ENCODE measurements at regions not wholly inside any gene's neighbourhood (a gene's known extent, or its start where the extent isn't known, plus 50 kb on each side); places are given as distances from the start of the nearest gene placed in this dataset.

DNA sequence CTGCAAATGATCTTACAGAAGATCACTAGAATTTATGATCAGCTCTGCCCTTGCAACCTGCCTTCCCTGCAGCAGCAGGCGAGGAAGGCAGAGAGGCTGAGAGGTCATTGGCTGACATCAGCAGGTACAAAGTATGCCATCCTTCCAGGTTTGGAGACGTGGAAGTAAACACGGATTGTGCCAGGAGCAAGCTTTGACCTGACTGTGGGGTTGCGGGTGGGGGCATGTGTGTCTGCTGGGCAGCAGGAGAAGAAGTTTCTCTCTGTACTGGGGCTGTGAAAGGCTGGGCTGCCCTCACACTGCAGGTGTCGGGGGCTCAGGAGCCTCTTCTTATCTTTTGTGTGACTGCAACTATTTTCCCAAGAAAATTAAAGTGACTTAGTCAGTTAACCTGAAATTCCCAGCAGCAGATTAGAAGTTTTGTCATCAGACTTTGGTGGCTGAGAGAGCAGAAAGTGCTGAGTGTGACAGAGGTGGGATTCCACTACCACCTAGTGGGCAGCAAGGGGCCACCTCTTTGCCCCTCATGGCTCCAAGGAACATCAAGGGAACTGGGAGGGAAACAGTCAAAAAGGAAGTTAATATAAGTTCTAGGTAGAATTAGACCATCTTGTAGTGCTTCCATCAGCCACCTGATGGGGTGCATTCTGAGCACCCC lies 565.9 kb downstream of the ETS1 start:
- in situ Hi-C loops (cut with MboI; ENCODE audit: low pct_unique_long_range_greater_than_20kb in 2 of 9, low sequenced_read_pairs in 9 of 9, unreplicated experiment in 9 of 9), result loop anchor here in 2 of 9 experiments (25.0 kb wide), 2 partner anchors 184 to 1009 kb away; partner anchors contain the start of gene KIRREL3 (in 1 of the 2)
- Histone ChIP-seq H3K4me1 (replicated peaks in 1 of 2) (peaks cover 4 to 6% of the 10 kb centered on the region in 2 donors), H3K4me3 (no peak overlapping the region), H3K27ac (no peak overlapping the region)
- ATAC-seq (replicated peaks in 6 of 8), result peak in 4 of 8 experiments; percentile 52 to 88 (median 62)
- 67 to 100% (median 83%) methylated on average over 1 to 5 of the region's 5 CpGs; no CpG with 5 or more reads in 5 of the 10 experiments for WGBS, 10 experiments

DNA sequence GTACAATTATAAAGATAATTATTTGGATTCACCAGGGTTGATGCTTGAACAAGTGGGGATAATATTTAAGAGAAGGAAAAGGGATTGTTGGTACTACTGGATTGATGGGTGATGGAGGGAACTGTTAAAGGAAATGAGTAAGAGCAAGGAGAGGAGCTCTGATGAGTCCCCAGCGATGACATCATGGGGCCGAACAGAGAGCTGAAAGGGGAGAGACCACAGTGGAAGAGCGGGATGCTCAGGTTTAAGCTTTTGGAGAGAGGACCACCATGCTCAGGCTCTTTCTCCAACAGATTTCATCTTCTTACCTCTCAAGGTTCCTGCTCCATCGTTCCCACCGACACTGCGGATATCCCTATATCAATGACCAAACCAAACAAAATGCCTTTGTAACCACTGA lies 568.7 kb downstream of the ETS1 start:
- ATAC-seq (replicated peaks in 6 of 8), result no peak
- peaks cover 4 to 6% of the 10 kb centered on the region in 2 donors for H3K4me1 ChIP-seq (replicated peaks in 1 of 2)
- 71 to 100% (median 89%) methylated on average over 1 to 6 of the region's 6 CpGs; no CpG with 5 or more reads in 2 of the 10 experiments for WGBS, 10 experiments
- in situ Hi-C loops (cut with MboI; ENCODE audit: low pct_unique_long_range_greater_than_20kb in 2 of 9, low sequenced_read_pairs in 9 of 9, unreplicated experiment in 9 of 9), result loop anchor here in 2 of 9 experiments (25.0 kb wide), 2 partner anchors 181 to 1006 kb away; partner anchors contain the start of gene KIRREL3 (in 1 of the 2)
- H3K27ac ChIP-seq, result no peak overlapping the region
- no peak overlapping the region for H3K4me3 ChIP-seq

DNA sequence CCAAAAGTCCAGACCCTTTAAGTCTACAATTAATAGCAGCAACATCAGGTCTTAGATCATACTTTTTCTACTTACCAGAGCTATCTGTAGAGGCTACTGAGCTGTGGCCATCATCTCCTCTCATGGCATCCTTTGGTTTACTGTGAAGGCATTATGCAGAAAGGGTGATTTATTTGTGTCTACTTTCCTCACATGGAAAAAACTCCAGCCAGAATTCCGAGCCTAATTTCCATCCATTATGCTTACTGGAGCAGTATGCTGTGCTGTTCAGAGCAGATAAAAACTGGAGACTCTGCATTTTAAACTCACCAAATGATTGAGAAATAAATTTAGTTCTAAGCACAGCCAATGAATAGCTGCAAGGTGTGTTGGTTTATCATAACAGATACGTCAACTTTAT lies 581.8 kb downstream of the ETS1 start:
- Histone ChIP-seq H3K4me1 (replicated peaks in 1 of 2) (peaks cover 0 to 13% of the 10 kb centered on the region in 2 donors), H3K27ac (no peak overlapping the region), H3K4me3 (no peak overlapping the region)
- WGBS, 10 experiments, result 24 to 100% (median 58%) methylated on average over 1 to 2 of the region's 2 CpGs
- ATAC-seq (replicated peaks in 6 of 8), result peak in 6 of 8 experiments; percentile 30 to 82 (median 62)
- in situ Hi-C loops (cut with MboI; ENCODE audit: low pct_unique_long_range_greater_than_20kb in 2 of 9, low sequenced_read_pairs in 9 of 9, unreplicated experiment in 9 of 9), result loop anchor here in 2 of 9 experiments (25.0 kb wide), 2 partner anchors 168 to 993 kb away; partner anchors contain the start of gene KIRREL3 (in 1 of the 2)

DNA sequence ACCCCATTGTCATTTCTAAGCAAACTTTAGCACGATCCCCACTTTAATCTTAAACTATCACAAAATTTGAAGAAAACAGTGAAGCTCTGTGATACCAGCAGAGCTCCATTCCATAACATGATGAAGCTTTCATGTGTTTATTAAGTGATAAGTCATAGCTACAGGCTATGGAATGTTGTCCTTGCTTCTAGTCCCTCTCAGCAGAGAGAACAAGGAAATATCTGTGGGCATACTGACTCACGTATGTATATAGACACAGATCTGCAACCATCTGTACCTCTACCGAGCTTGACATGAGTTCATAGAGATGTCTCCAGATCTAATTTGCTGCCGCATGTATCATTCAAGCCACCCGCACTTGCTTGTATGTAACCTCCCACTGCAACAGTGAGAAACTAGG lies 588.9 kb downstream of the ETS1 start:
- WGBS, 10 experiments, result 35 to 100% (median 93%) methylated on average over 1 to 5 of the region's 5 CpGs
- no peaks in the 10 kb centered on the region for H3K4me1 ChIP-seq (replicated peaks in 1 of 2)
- in situ Hi-C loops (cut with MboI; ENCODE audit: low pct_unique_long_range_greater_than_20kb in 2 of 9, low sequenced_read_pairs in 9 of 9, unreplicated experiment in 9 of 9), result no loop called here
- no peak for ATAC-seq (replicated peaks in 6 of 8)
- no peak overlapping the region for H3K4me3 ChIP-seq
- no peak overlapping the region for H3K27ac ChIP-seq

DNA sequence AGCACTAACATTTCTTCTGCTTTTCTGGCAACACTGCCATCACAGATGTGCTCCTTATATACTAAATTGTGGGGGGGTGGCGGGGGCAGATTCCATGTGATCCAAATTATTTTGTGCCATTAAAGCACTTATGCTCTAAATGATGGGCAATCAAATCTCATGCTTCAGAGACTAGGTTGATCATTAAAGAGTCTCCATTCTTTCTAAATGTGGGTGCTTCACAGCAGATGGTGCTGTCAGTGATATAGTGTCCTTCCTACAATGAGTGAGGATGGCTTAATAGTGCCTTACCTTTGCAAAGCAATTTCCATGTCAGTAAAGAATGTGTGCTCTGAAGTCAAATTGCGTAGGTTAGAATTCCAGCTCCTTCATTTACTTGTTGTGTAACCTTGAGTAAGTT lies 589.8 kb downstream of the ETS1 start:
- Histone ChIP-seq H3K4me3 (no peak overlapping the region), H3K27ac (no peak overlapping the region), H3K4me1 (replicated peaks in 1 of 2) (no peaks in the 10 kb centered on the region)
- 17 to 93% (median 77%) methylated on average over 1 to 2 of the region's 2 CpGs; no CpG with 5 or more reads in 2 of the 10 experiments for WGBS, 10 experiments
- ATAC-seq (replicated peaks in 6 of 8), result no peak
- in situ Hi-C loops (cut with MboI; ENCODE audit: low pct_unique_long_range_greater_than_20kb in 2 of 9, low sequenced_read_pairs in 9 of 9, unreplicated experiment in 9 of 9), result no loop called here

DNA sequence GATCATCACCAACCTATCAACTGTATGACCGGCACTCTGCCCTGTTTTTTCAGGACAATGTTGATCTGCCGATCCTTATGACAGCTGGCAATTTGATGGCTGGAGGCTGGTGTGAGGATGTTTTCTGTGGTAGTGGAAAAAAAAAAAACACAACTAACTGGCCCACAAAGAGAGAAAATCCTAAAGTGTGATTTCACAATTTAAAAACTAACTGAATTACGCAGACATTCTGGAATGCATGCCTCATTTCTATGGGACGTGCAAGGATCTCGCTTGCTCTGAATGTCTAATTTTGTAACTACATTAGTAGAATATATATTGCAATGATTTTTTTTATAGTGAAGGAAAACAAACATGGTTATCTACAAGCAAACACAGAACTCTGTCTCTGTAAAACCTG lies 590.5 kb downstream of the ETS1 start:
- no peak for ATAC-seq (replicated peaks in 6 of 8)
- 31 to 100% (median 90%) methylated on average over 2 to 5 of the region's 5 CpGs for WGBS, 10 experiments

DNA sequence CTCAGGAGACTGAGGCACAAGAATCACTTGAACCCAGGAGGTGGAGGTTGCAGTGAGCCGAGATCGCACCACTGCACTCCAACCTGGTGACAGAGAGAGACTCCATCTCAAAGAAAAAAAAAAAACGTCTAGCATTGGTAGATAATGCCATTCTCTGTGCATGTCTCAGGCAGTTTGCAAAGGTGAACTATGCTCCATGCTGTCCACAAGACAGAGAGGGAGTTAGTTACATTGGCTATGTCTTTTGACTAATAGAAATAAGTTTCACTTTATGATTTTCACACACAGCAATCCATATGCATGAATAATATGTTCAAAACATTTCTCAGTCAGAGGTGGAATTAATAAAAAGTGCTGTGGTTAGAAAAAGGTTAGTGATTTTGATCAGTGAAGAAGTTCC lies 591.4 kb downstream of the ETS1 start:
- in situ Hi-C loops (cut with MboI; ENCODE audit: low pct_unique_long_range_greater_than_20kb in 2 of 9, low sequenced_read_pairs in 9 of 9, unreplicated experiment in 9 of 9), result no loop called here

More for the DNA sequence above, 590.5 kb downstream of the ETS1 start:
- no peak overlapping the region for H3K27ac ChIP-seq
- H3K4me3 ChIP-seq, result no peak overlapping the region
- H3K4me1 ChIP-seq (replicated peaks in 1 of 2), result no peaks in the 10 kb centered on the region
- in situ Hi-C loops (cut with MboI; ENCODE audit: low pct_unique_long_range_greater_than_20kb in 2 of 9, low sequenced_read_pairs in 9 of 9, unreplicated experiment in 9 of 9), result no loop called here

DNA sequence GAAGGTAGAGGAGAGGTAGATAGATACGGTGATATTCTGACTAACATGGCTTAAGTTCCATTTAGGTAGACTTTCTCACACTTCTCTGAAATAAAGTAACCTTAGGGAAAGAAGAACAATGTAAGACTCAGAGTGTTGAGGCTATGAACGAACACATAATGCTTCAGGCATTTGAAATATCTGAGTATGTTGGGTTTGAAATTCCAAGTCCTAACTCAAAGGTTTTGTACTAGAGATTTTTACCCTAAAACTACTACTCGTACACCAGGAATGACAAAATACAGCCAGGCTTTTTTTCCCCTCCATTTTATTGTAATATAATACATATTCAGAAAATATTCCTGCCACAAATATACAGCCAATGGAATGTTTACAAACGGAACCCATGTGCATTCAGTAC lies 592.6 kb downstream of the ETS1 start:
- in situ Hi-C loops (cut with MboI; ENCODE audit: low pct_unique_long_range_greater_than_20kb in 2 of 9, low sequenced_read_pairs in 9 of 9, unreplicated experiment in 9 of 9), result no loop called here
- no peaks in the 10 kb centered on the region for H3K4me1 ChIP-seq (replicated peaks in 1 of 2)
- WGBS, 10 experiments, result 9 to 100% (median 75%) methylated on average over 1 to 4 of the region's 4 CpGs

More for the DNA sequence above, 591.4 kb downstream of the ETS1 start:
- no peak for ATAC-seq (replicated peaks in 6 of 8)
- no peak overlapping the region for H3K27ac ChIP-seq
- WGBS, 10 experiments, result 0 to 100% (median 66%) methylated on average over 1 to 3 of the region's 3 CpGs; no CpG with 5 or more reads in 4 of the 10 experiments
- no peaks in the 10 kb centered on the region for H3K4me1 ChIP-seq (replicated peaks in 1 of 2)
- H3K4me3 ChIP-seq, result no peak overlapping the region

DNA sequence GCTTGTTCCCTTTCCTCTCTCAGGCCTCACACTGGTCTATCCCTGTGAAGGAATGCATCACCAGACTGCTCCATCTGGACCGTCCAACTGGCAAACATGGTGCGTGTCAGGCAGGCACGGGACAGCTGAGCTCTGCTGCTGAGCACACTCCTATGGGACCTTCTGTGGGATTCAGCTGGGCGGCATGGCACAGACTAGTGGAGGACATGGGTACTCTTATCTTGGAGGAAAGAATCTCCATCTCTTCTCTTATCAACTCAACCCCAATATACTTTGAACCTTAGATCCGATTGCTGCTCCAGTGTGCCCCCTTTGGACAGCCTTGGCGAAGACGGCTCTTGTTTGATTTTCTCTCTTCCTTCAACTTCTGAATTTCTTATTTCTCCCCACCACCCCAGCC lies 593.6 kb downstream of the ETS1 start:
- Histone ChIP-seq H3K27ac (no peak overlapping the region), H3K4me1 (replicated peaks in 1 of 2) (no peaks in the 10 kb centered on the region), H3K4me3 (no peak overlapping the region)
- peak in 1 of 8 experiments; percentile 14 for ATAC-seq (replicated peaks in 6 of 8)
- WGBS, 10 experiments, result 75 to 100% (median 91%) methylated on average over 1 to 4 of the region's 7 CpGs; no CpG with 5 or more reads in 2 of the 10 experiments
- in situ Hi-C loops (cut with MboI; ENCODE audit: low pct_unique_long_range_greater_than_20kb in 2 of 9, low sequenced_read_pairs in 9 of 9, unreplicated experiment in 9 of 9), result no loop called here

More for the DNA sequence above, 592.6 kb downstream of the ETS1 start:
- Histone ChIP-seq H3K27ac (no peak overlapping the region), H3K4me3 (no peak overlapping the region)
- ATAC-seq (replicated peaks in 6 of 8), result no peak

DNA sequence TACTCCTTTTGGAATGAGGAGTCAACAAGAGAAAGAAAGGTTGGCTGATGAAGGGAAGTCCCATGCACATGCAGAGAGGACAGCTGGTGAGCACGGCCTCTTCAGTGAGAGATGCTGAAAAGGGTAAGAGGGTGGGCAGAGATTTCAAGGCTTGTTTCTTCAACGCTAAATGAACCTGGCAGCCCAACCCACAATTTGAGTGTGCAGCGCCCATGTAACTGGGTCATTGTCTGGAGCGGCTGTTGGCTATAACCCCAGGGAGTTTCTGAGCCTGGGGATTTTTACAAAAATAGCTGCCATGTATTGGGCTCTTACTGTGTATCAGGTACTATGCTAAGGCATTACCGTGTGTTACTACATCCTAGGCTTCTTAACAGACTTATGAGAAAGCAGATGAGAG lies 594.1 kb downstream of the ETS1 start:
- 63 to 100% (median 97%) methylated on average over 1 to 5 of the region's 5 CpGs; no CpG with 5 or more reads in 3 of the 10 experiments for WGBS, 10 experiments
- in situ Hi-C loops (cut with MboI; ENCODE audit: low pct_unique_long_range_greater_than_20kb in 2 of 9, low sequenced_read_pairs in 9 of 9, unreplicated experiment in 9 of 9), result no loop called here

DNA sequence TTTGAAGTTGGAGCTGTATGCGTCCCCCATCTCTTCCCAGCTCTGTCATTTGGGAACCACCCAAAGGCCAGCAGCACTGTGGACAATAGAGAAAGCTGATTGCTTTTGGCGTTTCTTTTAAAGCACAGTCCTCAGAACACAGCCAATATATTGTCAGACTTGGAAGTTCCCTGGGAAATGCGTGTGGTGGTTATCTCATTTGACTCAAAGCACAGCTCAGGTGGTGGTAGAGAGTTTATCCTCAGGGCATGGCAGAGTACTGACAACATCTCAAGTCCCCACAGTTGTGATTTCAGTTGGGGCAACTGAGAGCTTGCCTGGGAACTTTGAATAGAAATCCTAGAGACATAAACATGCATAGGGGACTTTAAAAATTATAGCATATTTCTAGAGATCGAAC lies 601.3 kb downstream of the ETS1 start:
- 11 to 100% (median 80%) methylated on average over 1 to 4 of the region's 4 CpGs; no CpG with 5 or more reads in 1 of the 10 experiments for WGBS, 10 experiments
- H3K27ac ChIP-seq, result no peak overlapping the region

More for the DNA sequence above, 594.1 kb downstream of the ETS1 start:
- Histone ChIP-seq H3K4me1 (replicated peaks in 1 of 2) (peaks cover 0 to 2% of the 10 kb centered on the region in 2 donors), H3K27ac (no peak overlapping the region), H3K4me3 (no peak overlapping the region)
- no peak for ATAC-seq (replicated peaks in 6 of 8)

DNA sequence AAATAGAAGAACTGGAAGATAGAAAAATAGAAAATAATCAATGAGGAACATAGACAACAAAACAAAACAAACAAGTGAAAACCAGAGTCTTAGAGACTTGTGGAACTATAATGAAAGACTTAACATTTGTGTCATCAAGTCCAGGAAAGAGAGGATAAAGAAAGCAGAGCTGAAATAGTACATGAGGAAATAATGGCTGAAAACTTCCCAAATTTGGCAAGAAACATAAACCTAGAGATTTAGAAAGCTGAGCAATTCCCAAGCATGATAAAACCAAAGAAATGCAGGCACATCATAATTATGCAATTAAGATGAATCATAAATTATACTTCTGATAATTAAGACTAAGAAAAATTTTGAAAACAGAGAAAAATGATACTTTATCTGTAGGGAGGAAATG lies 614.5 kb downstream of the ETS1 start:
- H3K4me1 ChIP-seq (replicated peaks in 1 of 2), result no peaks in the 10 kb centered on the region
- ATAC-seq (replicated peaks in 6 of 8), result no peak
- in situ Hi-C loops (cut with MboI; ENCODE audit: low pct_unique_long_range_greater_than_20kb in 2 of 9, low sequenced_read_pairs in 9 of 9, unreplicated experiment in 9 of 9), result no loop called here
- H3K27ac ChIP-seq, result no peak overlapping the region
- no peak overlapping the region for H3K4me3 ChIP-seq

More for the DNA sequence above, 601.3 kb downstream of the ETS1 start:
- peaks cover 3 to 4% of the 10 kb centered on the region in 2 donors for H3K4me1 ChIP-seq (replicated peaks in 1 of 2)
- in situ Hi-C loops (cut with MboI; ENCODE audit: low pct_unique_long_range_greater_than_20kb in 2 of 9, low sequenced_read_pairs in 9 of 9, unreplicated experiment in 9 of 9), result no loop called here
- ATAC-seq (replicated peaks in 6 of 8), result no peak
- H3K4me3 ChIP-seq, result no peak overlapping the region

DNA sequence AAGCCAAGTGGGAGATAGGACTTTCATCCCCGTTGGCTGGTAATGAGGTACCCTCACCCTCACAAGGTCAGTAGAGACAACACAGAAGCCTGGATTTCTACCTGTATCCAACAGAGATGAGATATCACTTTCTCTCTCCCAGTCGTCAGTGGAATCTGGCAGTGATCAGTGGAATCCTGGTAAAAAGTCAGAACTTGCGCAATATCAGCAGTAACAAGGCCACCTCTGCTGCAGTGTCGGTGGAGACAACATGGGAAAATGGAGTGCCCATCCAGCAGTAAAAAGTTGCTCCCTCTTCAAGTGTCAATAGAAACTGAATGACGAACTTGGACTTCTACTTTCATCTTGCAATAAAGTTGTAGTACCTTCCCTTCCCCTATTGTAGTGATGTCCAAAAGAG lies 615.9 kb downstream of the ETS1 start:
- H3K4me1 ChIP-seq (replicated peaks in 1 of 2), result no peaks in the 10 kb centered on the region
- no peak overlapping the region for H3K27ac ChIP-seq
- 33 to 100% (median 88%) methylated on average over 1 to 5 of the region's 5 CpGs; no CpG with 5 or more reads in 1 of the 10 experiments for WGBS, 10 experiments
- no peak for ATAC-seq (replicated peaks in 6 of 8)
- in situ Hi-C loops (cut with MboI; ENCODE audit: low pct_unique_long_range_greater_than_20kb in 2 of 9, low sequenced_read_pairs in 9 of 9, unreplicated experiment in 9 of 9), result no loop called here
- no peak overlapping the region for H3K4me3 ChIP-seq

DNA sequence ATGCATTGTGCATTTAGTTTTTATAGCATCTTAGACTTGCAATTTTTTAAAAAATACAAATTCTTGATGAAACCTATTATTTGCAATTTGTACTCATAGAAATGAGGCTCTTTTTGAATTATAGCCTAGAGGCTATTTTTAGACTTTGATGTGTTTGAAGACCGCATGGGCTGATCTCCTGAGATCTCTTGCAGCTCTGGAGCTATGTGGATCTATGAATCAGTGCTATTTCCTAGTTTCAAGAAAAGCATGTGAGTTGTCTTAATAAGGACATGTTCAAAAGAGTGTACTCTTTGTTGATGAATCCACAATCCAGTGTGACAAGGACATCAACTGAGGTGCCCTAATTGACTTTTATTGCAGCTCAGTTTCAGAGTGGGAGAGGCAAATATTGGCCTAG lies 620.5 kb downstream of the ETS1 start:
- Histone ChIP-seq H3K4me1 (replicated peaks in 1 of 2) (no peaks in the 10 kb centered on the region), H3K27ac (no peak overlapping the region), H3K4me3 (no peak overlapping the region)
- WGBS, 10 experiments, result 33 to 100% (median 85%) methylated on average over 1 of the region's 1 CpG; no CpG with 5 or more reads in 3 of the 10 experiments
- no peak for ATAC-seq (replicated peaks in 6 of 8)
- in situ Hi-C loops (cut with MboI; ENCODE audit: low pct_unique_long_range_greater_than_20kb in 2 of 9, low sequenced_read_pairs in 9 of 9, unreplicated experiment in 9 of 9), result no loop called here
